Hepatocyte (in vitro differentiated cells): ENCODE measurements at regions not wholly inside any gene's neighbourhood (a gene's known extent, or its start where the extent isn't known, plus 50 kb on each side); places are given as distances from the start of the nearest gene placed in this dataset.

ENCODE experiments used
- DNase-seq: peaks from one replicate; pipeline ENCODE4 v3.0.0-alpha.2; 2016; ENCODE audit warnings: low spot score
- H2AFZ ChIP-seq: fragments of 200-600 bp; sonication (generic); 2 replicates; pipeline ENCODE4 v1.6.0; 2016; ENCODE audit warnings: antibody characterized with exemption, mild to moderate bottlenecking
- H3K27ac ChIP-seq: fragments of 200-600 bp; sonication (generic); 2 replicates; pipeline ENCODE4 v1.5.1; 2016; ENCODE audit warnings: mild to moderate bottlenecking
- H3K27me3 ChIP-seq: fragments of 200-600 bp; sonication (generic); 2 replicates; pipeline ENCODE4 v1.6.1; 2016
- H3K36me3 ChIP-seq: fragments of 200-600 bp; sonication (generic); replicated peaks from 2 replicates; pipeline ENCODE4 v1.5.1; 2016; ENCODE audit warnings: low read depth; ENCODE audit not compliant: insufficient read depth
- H3K4me1 ChIP-seq: fragments of 200-600 bp; sonication (generic); 2 replicates; pipeline ENCODE4 v1.5.1; 2016; ENCODE audit warnings: mild to moderate bottlenecking, moderate library complexity; ENCODE audit not compliant: insufficient read depth
- H3K4me2 ChIP-seq: fragments of 200-600 bp; sonication (generic); 2 replicates; pipeline ENCODE4 v1.6.0; 2016
- H3K4me3 ChIP-seq: fragments of 200-600 bp; sonication (generic); 2 replicates; pipeline ENCODE4 v1.5.1; 2016; ENCODE audit warnings: mild to moderate bottlenecking
- H3K79me2 ChIP-seq: fragments of 200-600 bp; sonication (generic); 2 replicates; pipeline ENCODE4 v1.6.0; 2017; ENCODE audit warnings: mild to moderate bottlenecking
- H3K9me2 ChIP-seq: fragments of 200-600 bp; sonication (generic); replicated peaks from 2 replicates; pipeline ENCODE4 v1.6.0; 2017; ENCODE audit warnings: mild to moderate bottlenecking; ENCODE audit not compliant: insufficient read depth
- H3K9me3 ChIP-seq: fragments of 200-600 bp; sonication (generic); 2 replicates; pipeline ENCODE4 v1.5.1; 2016; ENCODE audit warnings: low read depth, mild to moderate bottlenecking
- H4K20me1 ChIP-seq: fragments of 200-600 bp; sonication (generic); 2 replicates; pipeline ENCODE4 v1.6.0; 2016; ENCODE audit warnings: mild to moderate bottlenecking; ENCODE audit not compliant: insufficient read depth, poor library complexity, severe bottlenecking
- CTCF ChIP-seq: fragments of 200-600 bp; sonication (generic); IDR thresholded peaks from 2 replicates; pipeline ENCODE4 v1.5.1; 2016; ENCODE audit warnings: antibody characterized with exemption, mild to moderate bottlenecking; ENCODE audit not compliant: poor library complexity
- EZH2 ChIP-seq: fragments of 200-600 bp; sonication (generic); IDR thresholded peaks from 2 replicates; pipeline ENCODE4 v1.6.1; 2016; ENCODE audit warnings: antibody characterized with exemption, mild to moderate bottlenecking, borderline replicate concordance
- EZH2phosphoT487 ChIP-seq: fragments of 200-600 bp; sonication (generic); IDR thresholded peaks from one replicate; pipeline ENCODE4 v1.6.1; 2018; ENCODE audit warnings: antibody characterized with exemption, mild to moderate bottlenecking, low read depth, moderate library complexity; ENCODE audit not compliant: unreplicated experiment, severe bottlenecking
- WGBS: methylation state at CpG from one replicate; pipeline ENCODE4 v1.1.6; 2016; ENCODE audit warnings: low lambda C conversion rate; ENCODE audit errors: missing lambda C conversion rate; 5-methylcytosine and 5-hydroxymethylcytosine counted together

DNA sequence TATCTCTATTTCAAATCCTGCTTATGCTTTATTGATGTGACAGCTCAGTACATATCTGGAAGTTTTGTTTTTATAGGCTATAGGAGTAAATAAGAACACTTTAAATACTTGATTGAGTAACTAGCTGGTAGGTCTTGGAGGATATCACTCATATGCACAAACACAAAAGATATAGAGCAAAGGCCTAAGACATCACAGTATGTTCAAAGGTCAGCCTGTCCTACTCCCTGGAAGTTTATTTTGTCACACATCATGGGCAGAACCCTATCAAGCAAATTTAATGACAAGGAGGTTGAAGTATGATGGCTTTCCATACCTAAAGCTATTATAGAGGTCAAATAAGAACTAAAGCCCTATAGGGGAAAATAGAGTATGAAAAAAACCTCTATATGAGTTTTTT, 70.0 kb upstream of the MS4A8 start:
- no peak for DNase-seq
- TF ChIP-seq EZH2, result no peak
- H3K27me3 ChIP-seq, result no peaks in the 10 kb centered on the region
- H3K9me2 ChIP-seq, result no peaks in the 10 kb centered on the region
- no peak overlapping the region for H3K4me3 ChIP-seq
- no peaks in the 10 kb centered on the region for H3K9me3 ChIP-seq
- no peaks in the 10 kb centered on the region for H3K36me3 ChIP-seq
- H3K4me1 ChIP-seq, result no peaks in the 10 kb centered on the region
- H4K20me1 ChIP-seq, result no peaks in the 10 kb centered on the region
- H3K79me2 ChIP-seq, result no peaks in the 10 kb centered on the region
- H3K4me2 ChIP-seq, result no peak overlapping the region
- no peak overlapping the region for H2AFZ ChIP-seq
- H3K27ac ChIP-seq, result no peak overlapping the region

DNA sequence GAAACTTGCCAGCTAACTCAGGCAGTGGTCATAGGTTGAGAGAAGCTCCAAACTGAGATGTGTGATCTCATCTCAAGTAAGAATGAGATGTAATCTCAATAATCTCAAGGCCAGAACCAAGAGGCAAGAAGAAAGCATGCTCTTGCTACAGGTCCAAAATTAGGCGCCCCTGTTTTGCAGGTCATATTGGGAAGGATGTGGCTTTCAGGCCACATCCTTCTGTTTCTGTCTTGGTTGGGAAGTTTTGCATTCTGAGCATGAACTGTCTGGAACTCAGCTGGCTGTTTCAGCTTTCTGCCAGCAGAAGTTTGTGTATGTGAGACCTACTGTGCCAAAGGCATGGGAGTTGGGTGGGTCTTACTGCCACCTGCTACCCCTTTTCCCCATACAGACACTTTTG, 67.5 kb upstream of the MS4A8 start:
- Histone ChIP-seq H3K79me2 (no peaks in the 10 kb centered on the region), H3K9me3 (no peaks in the 10 kb centered on the region), H3K4me3 (no peak overlapping the region), H4K20me1 (no peaks in the 10 kb centered on the region), H3K27ac (no peak overlapping the region), H3K4me1 (no peaks in the 10 kb centered on the region), H3K36me3 (no peaks in the 10 kb centered on the region), H3K9me2 (no peaks in the 10 kb centered on the region), H3K4me2 (no peak overlapping the region), H2AFZ (no peak overlapping the region), H3K27me3 (no peaks in the 10 kb centered on the region)
- TF ChIP-seq CTCF, result no peak
- TF ChIP-seq EZH2phosphoT487, result no peak
- no peak for TF ChIP-seq EZH2
- WGBS, result 81% methylated on average over 1 of the region's 1 CpG
- no peak for DNase-seq

DNA sequence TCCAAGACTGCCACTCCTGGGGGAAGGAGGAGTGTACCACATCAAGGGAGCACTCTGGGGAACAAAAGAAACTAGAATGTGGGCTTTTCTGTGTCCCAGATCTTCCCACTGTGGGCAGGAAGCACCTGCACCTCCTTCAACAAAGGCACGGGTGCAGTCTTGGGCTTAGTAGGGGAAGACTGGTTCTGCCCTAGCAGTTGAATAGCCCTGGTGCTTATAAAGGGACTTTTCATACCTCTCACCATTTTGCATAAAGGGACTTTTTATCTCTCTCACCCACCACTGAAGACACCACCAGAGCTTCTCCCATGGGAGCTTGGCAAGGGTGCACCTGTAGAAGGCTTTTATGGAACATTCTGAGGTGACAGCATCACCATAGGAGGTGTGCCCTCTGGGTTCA, 65.8 kb upstream of the MS4A8 start:
- H3K36me3 ChIP-seq, result no peaks in the 10 kb centered on the region
- no peaks in the 10 kb centered on the region for H3K79me2 ChIP-seq
- TF ChIP-seq EZH2 (no peak), EZH2phosphoT487 (no peak), CTCF (no peak)
- no peaks in the 10 kb centered on the region for H3K4me1 ChIP-seq
- H4K20me1 ChIP-seq, result no peaks in the 10 kb centered on the region
- H3K27me3 ChIP-seq, result no peaks in the 10 kb centered on the region
- DNase-seq, result no peak
- no peaks in the 10 kb centered on the region for H3K9me3 ChIP-seq
- no peaks in the 10 kb centered on the region for H3K9me2 ChIP-seq
- H3K27ac ChIP-seq, result no peak overlapping the region
- H3K4me3 ChIP-seq, result no peak overlapping the region
- no peak overlapping the region for H3K4me2 ChIP-seq
- no peak overlapping the region for H2AFZ ChIP-seq
- WGBS, result 74% methylated on average over 1 of the region's 1 CpG

DNA sequence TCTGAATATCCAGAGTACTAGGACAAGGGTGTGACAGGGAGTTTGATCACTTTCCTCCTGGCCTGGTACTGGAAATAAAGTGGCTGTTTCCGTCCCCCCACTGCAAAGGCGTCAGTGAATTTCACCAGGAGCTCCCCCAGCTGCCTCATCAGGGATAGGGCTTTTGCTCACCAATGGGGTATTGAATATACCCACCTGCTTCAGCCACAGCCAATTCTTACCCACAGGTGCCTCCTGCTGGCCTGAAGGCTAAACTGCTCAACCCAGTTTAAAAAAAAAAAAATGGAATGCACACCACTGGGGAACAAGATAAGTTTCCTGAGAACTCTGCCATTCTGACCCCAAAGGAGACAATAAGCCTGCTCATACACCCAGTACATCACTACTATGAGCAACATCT, 65.3 kb upstream of the MS4A8 start:
- Histone ChIP-seq H3K36me3 (no peaks in the 10 kb centered on the region), H3K79me2 (no peaks in the 10 kb centered on the region), H3K9me2 (no peaks in the 10 kb centered on the region), H3K9me3 (no peaks in the 10 kb centered on the region), H3K4me3 (no peak overlapping the region), H3K4me1 (no peaks in the 10 kb centered on the region), H3K27ac (no peak overlapping the region), H4K20me1 (no peaks in the 10 kb centered on the region), H3K4me2 (no peak overlapping the region), H2AFZ (no peak overlapping the region), H3K27me3 (no peaks in the 10 kb centered on the region)
- DNase-seq, result no peak
- 32% methylated on average over 2 of the region's 2 CpGs for WGBS
- TF ChIP-seq EZH2, result no peak
- TF ChIP-seq CTCF, result peak; percentile 18
